EH (cell line): ENCODE measurements at regions not wholly inside any gene's neighbourhood (a gene's known extent, or its start where the extent isn't known, plus 50 kb on each side); places are given as distances from the start of the nearest gene placed in this dataset.

Experiments
- DNase-seq: peaks from one replicate; pipeline ENCODE4 v3.0.0-alpha.2; 2015; ENCODE audit warnings: low read depth

GRCh38 chr5:51034222-51034901, 348.9 kb upstream of the ISL1 start:
- DNase-seq, result no peak

- no peak for DNase-seq
These were observed 343.6 kb upstream of the ISL1 start for GRCh38 chr5:51039424-51040329.

GRCh38 chr5:51043745-51044144, 339.5 kb upstream of the ISL1 start:
- DNase-seq, result no peak

GRCh38 chr5:51047369-51047768, 335.9 kb upstream of the ISL1 start:
- DNase-seq, result no peak

GRCh38 chr5:51053361-51053760, 329.9 kb upstream of the ISL1 start:
- DNase-seq, result no peak

GRCh38 chr5:51060953-51061352, 322.3 kb upstream of the ISL1 start:
- no peak for DNase-seq

GRCh38 chr5:51072937-51073336, 310.3 kb upstream of the ISL1 start:
- DNase-seq, result no peak

GRCh38 chr5:51082741-51083140, 300.5 kb upstream of the ISL1 start:
- no peak for DNase-seq

GRCh38 chr5:51091816-51092215, 291.4 kb upstream of the ISL1 start:
- DNase-seq, result no peak

GRCh38 chr5:51095486-51095885, 287.8 kb upstream of the ISL1 start:
- no peak for DNase-seq

- DNase-seq, result no peak
These were observed 286.4 kb upstream of the ISL1 start for GRCh38 chr5:51096859-51097258.

- DNase-seq, result no peak
These were observed 283.9 kb upstream of the ISL1 start for GRCh38 chr5:51099173-51099853.

- no peak for DNase-seq
These were observed 278.7 kb upstream of the ISL1 start for GRCh38 chr5:51104556-51104955.

GRCh38 chr5:51109786-51110410, 273.4 kb upstream of the ISL1 start:
- no peak for DNase-seq

- no peak for DNase-seq
These were observed 252.0 kb upstream of the ISL1 start for GRCh38 chr5:51131266-51131665.

GRCh38 chr5:51138164-51138563, 245.1 kb upstream of the ISL1 start:
- DNase-seq, result no peak

GRCh38 chr5:51148437-51148836, 234.8 kb upstream of the ISL1 start:
- no peak for DNase-seq

GRCh38 chr5:51156222-51156621, 227.0 kb upstream of the ISL1 start:
- no peak for DNase-seq

- DNase-seq, result no peak
These were observed 226.4 kb upstream of the ISL1 start for GRCh38 chr5:51156838-51157237.

- DNase-seq, result no peak
These were observed 224.1 kb upstream of the ISL1 start for GRCh38 chr5:51159164-51159563.

- no peak for DNase-seq
These were observed 223.6 kb upstream of the ISL1 start for GRCh38 chr5:51159606-51160005.

GRCh38 chr5:51162245-51162644, 221.0 kb upstream of the ISL1 start:
- no peak for DNase-seq
